Fibroblast of skin of left biceps (primary cell): ENCODE measurements at regions not wholly inside any gene's neighbourhood (a gene's known extent, or its start where the extent isn't known, plus 50 kb on each side); places are given as distances from the start of the nearest gene placed in this dataset.
"Not testable (repeated sequence)": the region's sequence is repeated elsewhere in the genome, so short reads cannot be mapped to it uniquely, and the experiment has no call there.

Source experiments
- DNase-seq, 2 experiments: peaks; one replicate each; pipeline ENCODE4 v3.0.0-alpha.2; 2013; ENCODE audit warnings: low read depth in 2 of 2

- no peak for DNase-seq
Measured at GRCh38 chr17:68700421-68700820, 99.3 kb upstream of the FAM20A start.

- no peak for DNase-seq
Measured at GRCh38 chr17:68699936-68700335, 98.8 kb upstream of the FAM20A start.

GRCh38 chr17:68698746-68699145 is 97.6 kb upstream of the FAM20A start:
- no peak for DNase-seq

- DNase-seq: peak; percentile 60 to 72
Measured at GRCh38 chr17:68697850-68698361, 96.7 kb upstream of the FAM20A start.

GRCh38 chr17:68695659-68696058 is 94.5 kb upstream of the FAM20A start:
- no peak for DNase-seq

- no peak for DNase-seq
Measured at GRCh38 chr17:68694791-68695485, 93.8 kb upstream of the FAM20A start.

GRCh38 chr17:68693896-68694295 is 92.7 kb upstream of the FAM20A start:
- no peak for DNase-seq

GRCh38 chr17:68693466-68693865 is 92.3 kb upstream of the FAM20A start:
- no peak for DNase-seq

- no peak for DNase-seq
Measured at GRCh38 chr17:68686108-68686988, 85.2 kb upstream of the FAM20A start.

GRCh38 chr17:68684949-68685357 is 83.8 kb upstream of the FAM20A start:
- no peak for DNase-seq

- no peak for DNase-seq
Measured at GRCh38 chr17:68682903-68683302, 81.7 kb upstream of the FAM20A start.

GRCh38 chr17:68679882-68680281 is 78.7 kb upstream of the FAM20A start:
- DNase-seq: no peak

- no peak for DNase-seq
Measured at GRCh38 chr17:68676856-68677255, 75.7 kb upstream of the FAM20A start.

GRCh38 chr17:68675723-68676122 is 74.6 kb upstream of the FAM20A start:
- DNase-seq: no peak

GRCh38 chr17:68674029-68674925 is 73.1 kb upstream of the FAM20A start:
- no peak for DNase-seq

- DNase-seq: no peak
Measured at GRCh38 chr17:68670967-68671693, 70.0 kb upstream of the FAM20A start.

- DNase-seq: not testable (repeated sequence)
Measured at GRCh38 chr17:68666438-68666837, 65.3 kb upstream of the FAM20A start.

GRCh38 chr17:68665373-68665772 is 64.2 kb upstream of the FAM20A start:
- no peak for DNase-seq

GRCh38 chr17:68662479-68662878 is 61.3 kb upstream of the FAM20A start:
- no peak for DNase-seq

GRCh38 chr17:68662037-68662432 is 60.9 kb upstream of the FAM20A start:
- no peak for DNase-seq
